ENCODE measurements at regions not wholly inside any gene's neighbourhood (a gene's known extent, or its start where the extent isn't known, plus 50 kb on each side); places are given as distances from the start of the nearest gene placed in this dataset.

- TF ChIP-seq CTCF (IDR thresholded peaks at IDR 0.05; ENCODE audit: control extremely low read depth, extremely low read depth, low read depth, missing control alignments): no peak
- ChIA-PET CTCF (no interaction called here), POLR2A (no interaction called here)
- no peak for DNase-seq (ENCODE audit: extremely low spot score)
Observed at GRCh38 chr10:78749898-78750297, 318.9 kb upstream of the ZMIZ1 start.

- POLR2A ChIA-PET: no interaction called here
- no peak for TF ChIP-seq CTCF (IDR thresholded peaks at IDR 0.05; ENCODE audit: control extremely low read depth, extremely low read depth, low read depth, missing control alignments)
- DNase-seq (ENCODE audit: extremely low spot score): no peak
- CTCF ChIA-PET: no interaction called here
Observed at GRCh38 chr10:78750418-78750817, 318.3 kb upstream of the ZMIZ1 start.

- ChIA-PET CTCF (no interaction called here), POLR2A (no interaction called here)
- TF ChIP-seq CTCF (IDR thresholded peaks at IDR 0.05; ENCODE audit: control extremely low read depth, extremely low read depth, low read depth, missing control alignments): no peak
- DNase-seq (ENCODE audit: extremely low spot score): no peak
Observed at GRCh38 chr10:78751716-78752115, 317.1 kb upstream of the ZMIZ1 start.

GRCh38 chr10:78752221-78752620, 316.5 kb upstream of the ZMIZ1 start:
- DNase-seq (ENCODE audit: extremely low spot score): no peak
- ChIA-PET CTCF (no interaction called here), POLR2A (no interaction called here)
- TF ChIP-seq CTCF (IDR thresholded peaks at IDR 0.05; ENCODE audit: control extremely low read depth, extremely low read depth, low read depth, missing control alignments): no peak

GRCh38 chr10:78752708-78753107, 316.1 kb upstream of the ZMIZ1 start:
- TF ChIP-seq CTCF (IDR thresholded peaks at IDR 0.05; ENCODE audit: control extremely low read depth, extremely low read depth, low read depth, missing control alignments): no peak
- POLR2A ChIA-PET: no interaction called here
- CTCF ChIA-PET: interaction anchor here (1.6 kb wide), 1 partner anchor 9 kb away, joined by 7 read pairs; no protein-coding TSS in a partner anchor
- DNase-seq (ENCODE audit: extremely low spot score): no peak

- POLR2A ChIA-PET: no interaction called here
- DNase-seq (ENCODE audit: extremely low spot score): no peak
- TF ChIP-seq CTCF (IDR thresholded peaks at IDR 0.05; ENCODE audit: control extremely low read depth, extremely low read depth, low read depth, missing control alignments): no peak
- CTCF ChIA-PET: interaction anchor here (1.2 to 1.7 kb wide), 3 partner anchors 8 to 441 kb away, joined by 3 to 7 read pairs (median 6); no protein-coding TSS in a partner anchor
Observed at GRCh38 chr10:78754269-78755062, 314.3 kb upstream of the ZMIZ1 start.

Data from GM10248 (cell line).